NCI-H226 (cell line): ENCODE measurements at regions not wholly inside any gene's neighbourhood (a gene's known extent, or its start where the extent isn't known, plus 50 kb on each side); places are given as distances from the start of the nearest gene placed in this dataset.
A peak's percentile ranks its signal among the peaks of the same experiment; 100 is the strongest.
"Not testable (repeated sequence)": the region's sequence is repeated elsewhere in the genome, so short reads cannot be mapped to it uniquely, and the experiment has no call there.

Experiments used
- DNase-seq: peaks from one replicate; pipeline ENCODE4 v3.0.0-alpha.2; 2015

DNA sequence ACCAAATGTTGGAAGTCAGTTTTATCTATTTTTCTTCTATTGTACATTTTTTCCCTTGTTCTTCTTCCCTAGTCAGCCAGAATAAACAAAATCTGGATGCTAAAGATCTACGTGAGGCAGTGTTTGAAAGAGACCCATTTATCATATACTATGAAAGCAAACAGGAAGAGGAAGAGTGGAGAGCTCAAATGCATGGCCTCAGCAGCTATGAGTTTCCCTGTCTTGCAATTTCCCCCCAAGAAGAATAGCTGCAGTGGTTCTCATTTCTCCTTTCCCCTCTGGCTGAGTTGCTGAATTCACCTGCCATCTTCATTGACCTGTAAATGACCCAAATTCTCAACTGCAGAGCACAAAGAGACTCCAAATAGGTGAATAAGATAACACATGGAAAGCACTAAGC is 347.1 kb upstream of the NRP1 start:
- DNase-seq = no peak

DNA sequence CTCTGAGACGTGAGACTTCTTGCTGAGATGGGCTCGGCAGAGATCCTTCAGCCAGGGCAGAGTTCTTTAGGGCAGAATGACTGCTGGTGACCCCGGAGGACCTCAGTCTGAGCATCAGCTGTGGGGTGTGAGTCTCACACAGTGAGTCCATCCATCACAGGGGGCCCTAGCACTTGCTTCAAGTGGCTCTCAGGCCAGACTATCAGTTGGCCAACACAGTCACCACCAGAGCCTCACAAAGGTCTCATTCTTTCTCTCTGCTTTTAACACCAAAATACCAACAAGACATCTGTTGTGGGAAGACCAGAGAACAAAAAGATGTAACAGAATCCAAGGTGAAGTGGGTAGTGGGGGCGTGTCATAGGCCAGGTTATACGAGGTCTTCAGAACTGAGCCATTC is 345.6 kb upstream of the NRP1 start:
- DNase-seq = no peak

GRCh38 chr10:33676606-33677339 is 342.3 kb upstream of the NRP1 start:
- DNase-seq = no peak

DNA sequence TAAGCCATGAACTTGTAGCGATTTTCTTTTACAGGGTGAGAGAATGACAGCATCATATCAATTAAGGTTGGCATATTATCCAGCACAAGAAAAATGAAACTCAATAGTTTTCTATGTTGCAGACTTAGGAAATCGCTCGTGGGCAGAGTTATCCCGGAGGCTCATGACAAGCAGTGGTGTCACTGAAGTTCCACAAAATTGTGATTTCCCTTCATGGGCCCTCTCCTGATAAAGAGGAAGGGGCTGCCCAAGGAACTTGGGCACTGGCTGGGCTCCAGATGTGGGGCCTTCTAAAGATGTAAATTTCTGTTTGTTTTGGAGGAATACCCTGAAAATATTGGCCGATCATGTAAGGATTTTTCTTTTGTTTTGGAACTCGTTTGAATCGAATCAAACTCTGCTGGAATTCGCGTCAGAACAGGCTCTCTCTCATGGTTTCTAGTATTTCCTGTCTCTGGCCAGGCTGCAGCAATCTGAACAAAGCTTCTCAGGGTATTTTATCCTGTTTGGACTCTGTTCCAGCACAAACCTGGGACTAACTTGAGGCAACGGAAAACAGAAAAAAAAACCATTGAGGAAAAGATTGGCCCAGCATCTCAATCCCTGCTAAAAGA is 340.6 kb upstream of the NRP1 start:
- DNase-seq = no peak

DNA sequence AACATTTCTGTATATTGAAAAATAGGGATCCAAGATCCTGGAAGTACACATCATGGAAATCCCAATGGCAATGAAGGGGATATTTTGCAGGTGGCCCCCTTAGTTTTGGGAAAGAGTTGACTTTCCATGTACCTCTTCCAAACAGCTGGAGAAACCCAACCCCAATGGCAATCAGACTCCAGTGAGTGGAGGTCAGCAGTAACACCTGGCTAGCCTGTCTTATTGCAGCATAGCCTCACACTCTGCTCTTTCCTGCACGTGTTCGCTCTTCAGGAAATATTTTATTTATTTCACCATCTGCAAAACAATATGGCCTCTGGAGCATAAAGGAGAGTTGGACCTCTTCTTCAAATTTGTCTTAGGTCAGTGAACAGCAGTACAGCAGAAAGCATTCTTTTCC is 340.0 kb upstream of the NRP1 start:
- DNase-seq = no peak

DNA sequence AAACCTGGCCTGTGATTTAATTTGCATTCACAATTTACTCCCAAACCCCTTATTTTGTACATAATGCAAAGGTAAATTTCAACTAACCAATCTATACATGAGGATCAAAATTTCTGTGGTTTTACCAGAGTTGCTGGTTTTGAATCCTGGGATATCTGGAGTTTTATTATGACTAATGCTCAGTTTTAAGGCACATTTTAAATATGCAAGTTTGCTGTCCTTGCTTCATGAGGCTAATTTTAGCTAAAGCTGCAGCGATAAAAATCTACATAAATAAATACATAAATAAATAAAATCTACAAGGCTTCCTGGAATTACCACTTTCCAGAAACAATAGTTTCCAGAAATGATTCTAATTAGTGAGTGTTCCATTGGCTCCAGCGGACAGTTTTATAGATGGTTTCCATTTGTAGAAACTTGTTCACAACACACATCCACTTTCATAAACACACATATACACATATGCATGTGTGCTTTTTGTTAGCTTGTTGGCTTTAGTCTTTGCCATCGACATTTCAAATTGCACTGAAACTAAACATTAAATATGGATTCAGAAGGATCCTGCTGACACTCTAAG is 339.5 kb upstream of the NRP1 start:
- DNase-seq = no peak

DNA sequence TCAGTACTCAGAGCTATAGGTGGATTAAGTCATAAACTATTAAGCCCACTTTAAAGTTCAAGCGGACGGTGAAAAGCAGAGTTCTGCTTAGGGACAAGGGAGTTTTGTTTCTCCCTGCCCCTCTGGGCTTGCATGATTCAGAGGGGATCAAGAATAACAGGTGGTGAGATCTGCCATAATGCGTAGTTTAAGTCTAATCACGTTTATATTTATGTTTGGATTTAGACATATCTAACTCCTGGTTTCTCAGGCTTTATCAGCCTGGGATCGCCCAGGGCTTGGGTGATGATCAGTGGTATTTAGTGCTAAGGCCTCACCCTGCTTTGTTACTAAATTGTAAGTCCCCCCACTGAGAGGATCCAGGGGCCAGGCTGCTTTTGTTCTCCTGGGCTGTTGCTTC is 335.4 kb upstream of the NRP1 start:
- no peak for DNase-seq

- no peak for DNase-seq
These were observed 332.4 kb upstream of the NRP1 start for GRCh38 chr10:33666686-33667480.

DNA sequence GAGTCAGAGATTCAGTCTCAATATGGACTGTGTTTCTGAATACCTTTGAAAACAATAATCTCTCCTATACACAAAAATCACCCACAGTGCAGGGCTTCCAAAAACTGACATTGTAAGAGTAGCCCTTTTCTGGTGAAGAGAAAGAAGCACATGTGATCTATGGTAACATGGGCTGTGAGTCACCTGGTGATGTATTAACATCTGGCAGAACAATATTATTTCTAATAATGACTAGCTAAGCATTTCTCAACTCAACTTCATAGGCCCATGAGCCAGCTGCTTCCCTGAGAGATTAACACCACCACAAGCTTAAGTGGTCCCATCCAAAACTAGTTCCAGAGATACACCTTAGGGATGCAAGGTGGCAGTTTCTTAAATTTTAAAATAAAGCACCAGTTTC is 331.0 kb upstream of the NRP1 start:
- no peak for DNase-seq

DNA sequence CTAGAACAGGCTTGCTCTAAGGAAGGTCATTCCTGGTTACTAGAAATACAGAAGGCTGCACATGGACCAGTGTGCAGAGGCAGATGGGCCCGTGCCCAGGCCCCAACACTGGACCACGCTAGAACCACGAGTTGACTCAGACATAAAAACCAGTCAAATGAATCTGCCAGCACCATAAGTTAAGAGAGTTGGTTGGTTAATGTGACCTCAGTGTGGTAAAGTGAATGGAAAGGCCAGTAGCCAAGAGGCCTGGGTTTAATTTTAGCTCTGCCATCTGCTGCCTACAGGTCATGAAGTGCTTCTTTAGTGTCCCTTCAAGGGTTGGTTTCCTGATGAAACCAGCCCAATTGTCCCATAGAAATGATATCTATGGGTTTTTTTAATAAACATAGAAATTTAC is 329.6 kb upstream of the NRP1 start:
- no peak for DNase-seq

DNA sequence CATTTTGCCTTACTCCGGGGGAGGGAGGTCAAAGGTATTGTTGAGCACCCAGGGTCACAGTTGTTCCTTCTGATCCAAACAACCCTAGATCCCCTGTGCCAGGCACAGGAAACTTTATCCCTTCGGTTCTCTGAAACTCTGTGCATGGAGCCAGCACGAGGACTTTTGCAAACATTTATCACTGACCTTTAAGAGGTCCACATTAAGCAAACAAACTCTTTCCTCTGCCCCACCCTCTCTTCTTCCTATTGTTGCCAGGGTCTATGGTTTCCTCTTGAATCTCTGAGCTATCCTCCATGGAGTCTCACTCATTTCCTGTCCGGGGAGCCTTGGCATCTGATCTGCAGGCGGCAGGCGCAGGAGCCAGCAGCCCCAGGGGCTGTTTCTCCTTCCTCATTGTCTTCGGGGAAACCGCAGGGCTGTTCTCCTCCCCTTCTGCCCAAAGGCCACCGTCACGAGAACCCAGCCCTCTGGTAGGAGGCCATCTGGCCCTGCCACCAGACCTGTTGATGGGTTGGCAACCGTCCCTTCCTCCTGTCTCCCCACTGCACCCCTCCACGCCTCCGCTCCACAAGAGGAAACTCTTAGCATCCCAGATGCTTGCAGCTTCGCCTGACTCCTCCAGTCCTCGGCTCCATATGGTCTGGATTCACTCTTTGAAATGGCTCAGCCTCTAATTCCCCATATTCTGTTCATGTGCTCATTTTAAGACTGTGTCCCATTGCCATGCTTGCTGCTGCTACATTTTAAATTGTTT is 327.3 kb upstream of the NRP1 start:
- DNase-seq = peak; percentile 2

DNA sequence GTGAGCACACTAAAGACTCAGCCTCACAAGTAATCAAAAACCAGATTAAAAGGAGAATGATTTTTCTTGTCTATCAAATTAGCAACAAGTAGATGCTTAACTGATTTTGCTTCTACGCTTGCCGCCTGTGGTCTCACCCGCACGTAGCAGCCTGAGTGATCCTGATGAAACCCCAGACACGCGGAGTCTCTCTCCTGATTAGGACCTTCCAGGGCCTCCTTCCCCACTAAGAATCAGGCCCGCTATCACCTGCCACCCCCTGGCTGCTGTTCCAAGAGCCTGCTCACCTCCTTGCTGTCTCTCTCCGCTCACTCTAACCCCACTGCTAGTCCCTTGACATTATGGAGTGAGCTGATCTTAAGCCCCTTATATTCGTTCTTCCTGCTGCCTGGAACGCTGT is 325.9 kb upstream of the NRP1 start:
- DNase-seq = no peak

- DNase-seq = no peak
These were observed 323.4 kb upstream of the NRP1 start for GRCh38 chr10:33657913-33658312.

DNA sequence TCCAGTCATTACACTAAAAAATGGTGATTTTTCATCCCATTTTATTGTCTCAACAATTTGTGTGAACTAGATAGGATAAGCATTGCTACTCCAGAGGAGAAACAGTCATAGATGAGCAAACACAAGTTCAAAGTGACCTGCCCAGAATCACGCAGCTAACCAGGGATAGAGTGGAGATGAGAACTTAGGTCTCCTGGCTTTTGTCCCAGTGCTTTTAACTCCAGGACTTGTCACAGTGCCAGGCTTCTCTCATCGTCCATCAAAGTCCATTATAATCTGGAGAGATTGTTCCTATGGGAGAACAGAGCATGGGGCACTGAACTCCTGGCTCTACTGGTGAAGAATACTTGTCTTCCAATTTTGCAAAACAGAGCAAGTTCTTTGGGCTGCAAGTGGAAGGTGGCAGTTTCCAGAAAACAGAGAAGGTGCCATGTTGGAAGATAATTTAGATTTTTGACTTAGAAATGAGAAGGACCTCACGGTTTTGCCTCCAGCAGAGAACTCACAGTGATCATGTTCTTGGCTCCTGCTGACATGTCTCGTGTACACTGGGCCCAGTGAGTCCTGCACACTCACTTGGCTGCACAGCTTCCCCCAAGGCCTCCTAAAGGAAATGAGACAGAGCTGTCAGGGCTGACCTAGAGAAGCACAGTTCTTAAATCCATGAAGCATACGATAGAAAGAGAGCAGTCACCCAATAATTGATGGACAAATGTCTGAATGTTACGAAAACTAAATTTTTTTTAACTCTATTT is 322.9 kb upstream of the NRP1 start:
- no peak for DNase-seq

DNA sequence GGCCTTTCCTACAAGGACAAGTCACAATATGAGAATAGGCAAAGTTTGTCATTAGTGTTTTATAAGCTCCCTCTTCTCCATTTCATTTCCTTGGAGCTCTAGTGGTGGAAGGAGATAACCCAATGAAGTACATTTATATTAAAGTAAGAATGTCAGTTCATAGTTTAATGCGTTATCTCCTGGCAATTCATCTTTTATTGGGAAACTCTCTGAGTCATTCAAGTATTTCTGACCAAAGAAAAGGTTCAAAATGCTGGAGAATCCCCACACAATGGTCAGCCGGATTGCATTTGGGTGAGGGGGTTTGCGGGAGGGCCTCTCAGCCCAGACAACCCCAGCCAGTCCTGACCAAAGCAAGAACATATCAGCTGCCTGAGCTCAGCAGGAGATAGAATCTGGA is 321.5 kb upstream of the NRP1 start:
- DNase-seq = no peak

DNA sequence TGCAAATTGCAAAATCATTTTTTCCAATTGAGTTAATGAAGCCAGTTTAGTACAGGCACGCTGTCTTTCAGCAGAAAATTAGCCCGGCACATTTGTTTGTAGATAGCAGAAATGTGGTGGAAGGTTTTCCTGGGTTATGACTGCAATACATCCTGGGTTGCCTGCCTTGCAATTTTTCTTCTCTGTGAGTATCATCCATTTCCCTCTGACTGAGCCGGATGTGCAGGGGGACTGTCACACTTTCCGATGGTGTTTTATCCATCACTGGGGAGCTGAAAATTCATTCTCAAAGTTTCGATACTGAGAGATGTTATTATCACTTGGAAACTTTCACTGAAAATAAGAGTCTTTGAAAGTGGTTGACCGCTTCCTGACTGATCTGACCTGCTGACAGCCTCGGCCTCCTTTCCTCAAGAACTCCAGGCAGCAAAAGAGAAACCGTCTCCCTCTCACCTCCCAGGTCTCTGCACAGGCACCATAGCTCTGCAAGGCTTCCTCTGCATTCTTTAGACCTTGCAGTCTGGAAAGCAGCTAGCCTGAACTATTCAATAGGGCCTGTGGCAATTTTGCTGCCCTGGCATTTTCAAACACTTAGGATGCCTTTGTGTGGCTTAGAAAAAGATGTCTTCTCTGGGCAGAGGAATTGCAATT is 320.8 kb upstream of the NRP1 start:
- no peak for DNase-seq

- DNase-seq = peak; percentile 55
These were observed 319.3 kb upstream of the NRP1 start for GRCh38 chr10:33653584-33654367.

GRCh38 chr10:33652870-33653269 is 318.4 kb upstream of the NRP1 start:
- no peak for DNase-seq

DNA sequence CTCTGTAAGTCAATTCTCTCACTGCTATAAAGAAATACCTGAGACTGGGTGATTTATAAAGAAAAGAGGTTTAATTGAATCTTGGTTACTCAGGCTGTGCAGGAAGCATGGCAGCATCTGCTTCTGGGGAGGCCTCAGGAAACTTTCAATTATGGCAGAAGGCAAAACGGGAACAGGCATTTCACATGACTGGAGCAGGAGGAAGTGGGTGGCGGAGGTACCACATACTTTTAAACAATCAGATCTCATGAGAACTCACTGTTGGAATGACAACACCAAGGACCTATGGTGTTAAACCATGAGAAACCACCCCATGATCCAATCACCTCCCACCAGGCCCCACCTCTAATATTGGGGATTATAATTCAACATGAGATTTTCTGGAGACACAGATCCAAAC is 315.7 kb upstream of the NRP1 start:
- DNase-seq = not testable (repeated sequence)

GRCh38 chr10:33643042-33643441 is 308.6 kb upstream of the NRP1 start:
- peak; percentile 37 for DNase-seq

DNA sequence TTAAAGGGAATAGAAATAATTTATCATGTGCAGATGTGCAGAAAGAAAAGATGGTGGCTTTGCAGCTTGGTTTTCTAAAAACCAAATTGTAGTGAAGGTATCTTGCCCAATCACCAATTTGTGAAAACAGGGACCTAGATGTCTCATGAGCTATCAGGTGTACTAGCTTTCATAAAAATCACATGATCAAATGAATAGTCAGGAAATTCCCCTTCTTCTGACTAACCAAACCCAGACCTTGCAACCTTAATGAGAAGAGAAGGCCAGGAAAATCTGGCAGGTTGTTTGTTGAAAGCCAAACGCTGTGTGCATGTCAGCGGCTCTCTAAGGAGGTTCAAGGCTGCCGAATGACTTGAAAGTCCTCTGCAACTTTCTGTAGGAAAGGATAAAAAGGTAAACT is 304.4 kb upstream of the NRP1 start:
- DNase-seq = no peak
